Activated CD8-positive, alpha-beta memory T cell treated with anti-CD3 and anti-CD28 coated beads for 1 hour (primary cell): ENCODE measurements at regions not wholly inside any gene's neighbourhood (a gene's known extent, or its start where the extent isn't known, plus 50 kb on each side); places are given as distances from the start of the nearest gene placed in this dataset.
"Not testable (repeated sequence)": the region's sequence is repeated elsewhere in the genome, so short reads cannot be mapped to it uniquely, and the experiment has no call there.

Experiments used
- DNase-seq, 2 donors: peaks; one replicate each; pipeline ENCODE4 v3.0.0-alpha.2; 2020; ENCODE audit warnings: low read depth in 1 of 2; ENCODE audit errors: extremely low read depth in 1 of 2

DNA sequence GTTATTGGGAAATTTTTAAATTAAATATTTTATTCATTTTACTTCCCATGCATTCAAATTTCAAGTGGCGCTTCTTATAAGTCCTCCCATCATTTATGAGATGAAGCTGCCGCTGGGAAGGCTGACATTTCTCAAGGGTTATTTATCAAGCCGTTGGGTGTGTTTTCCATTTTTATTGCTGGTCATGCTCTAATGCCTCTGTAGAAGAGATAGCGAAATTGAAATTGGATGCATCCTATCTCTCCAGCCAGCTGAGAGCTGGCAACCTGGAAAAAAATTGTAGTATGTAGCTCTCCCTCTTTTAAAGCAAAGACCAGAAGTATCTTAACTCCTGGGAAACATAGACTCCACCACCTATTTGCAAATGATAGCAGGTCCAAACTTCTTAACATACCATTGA is 135.9 kb downstream of the C6orf118 start:
- DNase-seq: no peak

DNA sequence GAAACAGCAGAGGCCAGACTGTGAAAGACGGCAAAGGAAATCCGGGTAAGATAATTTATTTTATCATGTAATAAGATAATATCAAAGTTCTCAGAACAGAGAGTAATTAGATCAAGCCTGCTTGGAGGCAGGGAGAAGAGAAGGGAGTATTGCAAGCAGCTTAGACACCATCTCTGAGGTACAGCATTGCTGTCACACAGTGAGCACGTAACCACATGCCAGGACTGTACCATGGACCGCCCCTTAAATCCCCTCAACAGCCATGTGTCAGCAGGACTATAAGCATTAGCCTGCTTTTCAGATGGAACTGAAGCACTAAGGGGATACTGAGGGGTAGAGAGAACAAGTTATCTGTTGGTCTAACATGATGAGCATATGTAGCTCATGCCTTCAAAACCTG is 141.5 kb downstream of the C6orf118 start:
- no peak for DNase-seq

DNA sequence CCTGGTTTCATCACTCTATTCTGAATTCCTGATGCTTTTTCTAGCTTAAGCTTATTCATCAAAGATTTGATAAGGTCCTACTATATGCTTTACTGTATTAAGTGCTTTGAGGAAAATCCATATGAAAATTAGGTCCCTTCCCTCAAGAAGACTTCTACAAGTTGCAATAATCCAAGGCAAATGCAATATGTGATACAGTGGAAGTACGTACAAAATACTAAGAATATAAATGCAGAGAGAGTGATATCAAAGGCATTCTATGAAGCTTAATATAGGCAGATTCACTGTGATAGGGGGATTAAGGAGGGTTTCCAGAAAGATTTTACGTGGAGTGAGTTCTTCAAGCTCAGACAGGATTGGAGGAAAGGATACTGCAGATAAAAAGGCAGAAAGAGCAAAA is 142.1 kb downstream of the C6orf118 start:
- DNase-seq: no peak

DNA sequence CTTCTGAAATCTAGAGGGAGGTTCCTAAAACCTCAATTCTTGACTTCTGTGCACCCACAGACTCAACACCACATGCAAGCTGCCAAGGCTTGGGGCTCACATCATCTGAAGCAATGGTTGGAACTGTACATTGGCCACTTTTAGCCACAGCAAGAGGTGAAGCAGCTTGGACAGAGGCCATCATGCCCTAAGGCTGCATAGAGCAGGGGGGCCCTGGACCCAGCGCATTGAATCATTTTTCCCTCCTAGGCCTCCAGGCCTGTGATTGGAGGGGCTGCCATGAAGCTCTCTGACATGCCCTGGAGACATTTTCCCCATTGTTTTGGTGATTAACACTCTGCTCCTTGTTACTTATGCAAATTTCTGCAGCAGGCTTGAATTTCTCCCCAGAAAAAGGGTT is 145.9 kb downstream of the C6orf118 start:
- no peak for DNase-seq

DNA sequence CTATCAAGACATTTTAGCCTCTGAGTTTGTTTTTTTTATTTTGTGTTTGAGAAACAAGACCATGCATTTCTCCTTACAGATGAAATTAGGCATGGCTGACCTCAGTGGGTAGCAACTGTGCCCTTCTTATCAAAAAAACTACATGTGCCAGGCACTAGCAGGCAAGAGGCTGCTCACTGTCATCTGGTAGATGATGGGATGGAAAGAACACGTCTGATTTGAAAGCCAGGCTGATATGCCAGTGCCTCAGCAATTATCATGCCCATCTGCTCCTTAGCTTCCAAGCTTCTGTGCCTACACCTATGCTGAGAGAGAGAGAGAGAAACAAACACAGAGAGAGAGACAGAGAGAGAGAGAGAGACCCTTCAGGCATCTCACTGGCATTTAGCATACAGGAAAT is 149.9 kb downstream of the C6orf118 start:
- no peak for DNase-seq

DNA sequence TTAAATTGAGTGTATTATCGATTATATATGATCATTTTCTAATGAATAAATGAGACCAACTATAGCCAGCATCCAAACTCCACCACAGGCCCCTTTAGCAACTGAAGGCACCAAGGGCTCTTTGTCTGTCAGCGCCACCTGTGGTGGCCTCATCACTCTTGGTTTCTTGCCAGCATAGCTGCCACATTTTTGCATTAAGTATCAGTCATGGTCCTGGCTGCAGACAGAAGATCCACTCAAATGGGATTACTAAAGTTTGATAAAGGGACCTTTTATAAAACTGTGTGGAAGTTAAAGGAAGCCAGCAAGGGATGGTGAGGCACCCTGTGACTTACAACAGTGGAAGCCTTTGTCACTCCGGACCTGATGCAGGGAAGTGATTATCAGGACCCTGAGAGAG is 162.9 kb downstream of the C6orf118 start:
- DNase-seq: no peak

DNA sequence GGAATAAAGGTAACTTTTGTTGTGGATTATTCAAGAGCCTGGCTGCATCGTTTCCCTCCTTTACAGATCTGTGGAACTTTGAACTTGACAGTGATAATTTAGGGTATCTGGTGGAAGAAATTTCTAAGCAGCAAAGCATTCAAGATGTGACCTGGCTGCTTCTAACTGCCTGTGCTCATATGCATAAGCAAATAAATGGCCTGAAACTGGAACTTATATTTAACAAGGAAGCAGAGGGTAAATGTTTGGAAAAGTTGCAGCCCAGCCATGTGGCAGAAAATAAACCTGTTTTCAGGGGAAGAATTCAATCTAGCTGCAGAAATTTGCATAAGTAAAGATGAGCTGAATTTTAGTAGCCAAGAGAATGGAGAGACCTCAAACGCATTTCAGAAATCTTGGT is 173.5 kb downstream of the C6orf118 start:
- DNase-seq: no peak

DNA sequence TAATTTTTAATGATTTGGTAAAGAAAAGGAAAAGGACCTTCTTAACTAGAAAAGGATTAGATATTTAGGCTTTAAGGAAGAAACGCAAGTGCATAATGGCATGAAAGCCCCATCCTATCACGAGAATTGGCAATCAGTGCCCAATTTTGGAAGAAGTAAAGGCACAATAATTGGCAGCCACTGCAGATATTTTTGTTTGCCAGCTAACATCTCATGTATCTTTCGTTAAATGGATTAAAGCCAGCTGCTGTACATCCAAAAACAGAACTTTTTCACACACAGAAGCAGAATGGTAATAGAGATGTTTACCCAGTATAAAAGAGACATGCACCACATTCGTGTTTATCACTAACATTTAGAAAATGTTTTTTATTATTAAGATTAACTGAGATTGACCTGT is 180.3 kb downstream of the C6orf118 start:
- no peak for DNase-seq

DNA sequence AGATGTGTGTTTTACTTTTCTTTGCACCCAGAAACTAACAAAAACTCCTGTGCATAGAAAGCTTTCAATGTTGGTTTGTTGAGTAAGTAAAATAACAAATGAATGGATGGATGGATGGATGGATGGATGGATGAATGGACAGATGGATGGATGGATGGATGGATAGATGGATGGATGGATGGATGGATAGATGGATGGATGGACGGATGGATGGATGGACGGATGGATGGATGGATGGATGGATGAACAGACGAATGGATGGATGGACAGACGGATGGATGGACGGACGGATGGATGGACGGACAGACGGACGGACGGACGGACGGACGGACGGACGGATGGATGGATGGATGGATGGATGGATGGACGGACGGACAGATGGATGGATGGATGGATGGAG is 181.7 kb downstream of the C6orf118 start:
- DNase-seq: not testable (repeated sequence)

DNA sequence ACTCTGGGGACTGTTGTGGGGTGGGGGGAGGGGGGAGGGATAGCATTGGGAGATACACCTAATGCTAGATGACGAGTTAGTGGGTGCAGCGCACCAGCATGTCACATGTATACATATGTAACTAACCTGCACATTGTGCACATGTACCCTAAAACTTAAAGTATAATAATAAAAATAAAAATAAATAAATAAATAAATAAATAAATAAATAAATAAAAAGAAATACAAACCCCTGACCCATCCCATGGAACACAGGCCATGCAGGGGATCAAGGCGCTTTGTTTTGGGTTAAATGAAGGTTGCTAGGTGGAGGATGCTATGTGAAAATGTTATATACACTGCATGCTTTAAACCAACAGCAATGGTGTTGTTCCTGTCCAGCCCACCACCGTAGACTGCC is 184.7 kb downstream of the C6orf118 start:
- not testable (repeated sequence) for DNase-seq

DNA sequence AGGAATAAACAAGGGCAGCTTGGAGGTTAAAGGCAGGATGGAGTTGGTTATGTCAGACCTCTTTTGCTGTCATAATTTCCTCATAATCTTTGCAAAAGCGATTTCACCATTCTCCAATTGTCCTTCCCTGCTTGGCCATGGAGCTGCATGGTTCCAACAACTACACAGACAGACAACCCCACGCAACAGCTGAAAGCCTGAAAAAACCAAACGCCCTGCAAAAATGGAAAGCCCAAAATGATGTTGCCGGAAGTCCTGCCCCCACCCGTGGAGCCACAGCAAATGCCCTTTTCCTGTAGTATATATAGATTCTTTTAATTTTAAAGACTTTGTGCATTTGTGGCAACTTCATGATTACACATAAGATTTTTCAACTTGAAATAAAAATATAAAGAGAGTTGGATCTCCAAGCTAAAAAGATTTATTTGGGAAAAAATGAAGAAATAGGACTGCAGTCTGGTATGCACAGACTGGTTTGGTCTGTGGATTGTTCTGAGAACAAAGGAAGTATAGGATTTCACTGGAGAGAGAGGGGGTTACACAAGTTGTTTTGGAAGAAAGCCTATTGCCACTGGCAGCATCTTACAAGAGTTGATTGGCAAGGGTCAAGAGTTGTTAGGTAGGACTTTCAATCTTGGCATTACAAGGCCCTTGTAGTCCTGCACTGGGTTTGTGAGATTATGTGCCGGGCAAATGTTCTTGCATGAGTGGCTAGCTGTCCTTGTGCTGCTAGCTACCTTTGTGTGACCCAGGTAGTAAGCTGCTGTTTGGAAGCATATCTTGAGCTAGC is 190.0 kb downstream of the C6orf118 start:
- no peak for DNase-seq

DNA sequence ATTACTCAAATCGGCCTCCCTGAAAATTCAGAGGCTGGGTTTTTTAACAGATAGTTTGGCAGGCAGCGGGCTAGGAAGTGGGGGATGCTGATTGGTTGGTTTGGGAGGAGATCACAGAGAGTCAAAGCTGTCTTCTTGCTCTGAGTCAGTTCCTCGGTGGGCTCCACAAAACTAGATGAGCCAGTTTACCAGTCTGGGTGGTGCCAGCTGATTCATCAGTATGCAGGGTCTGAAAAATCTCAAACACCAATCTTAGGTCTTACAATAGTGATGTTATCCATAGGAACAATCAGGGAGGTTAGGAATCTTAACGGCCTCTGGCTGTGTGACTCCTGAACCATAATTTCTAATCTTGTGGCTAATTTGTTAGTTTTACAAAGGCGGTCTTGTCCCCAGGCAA is 190.7 kb downstream of the C6orf118 start:
- no peak for DNase-seq

DNA sequence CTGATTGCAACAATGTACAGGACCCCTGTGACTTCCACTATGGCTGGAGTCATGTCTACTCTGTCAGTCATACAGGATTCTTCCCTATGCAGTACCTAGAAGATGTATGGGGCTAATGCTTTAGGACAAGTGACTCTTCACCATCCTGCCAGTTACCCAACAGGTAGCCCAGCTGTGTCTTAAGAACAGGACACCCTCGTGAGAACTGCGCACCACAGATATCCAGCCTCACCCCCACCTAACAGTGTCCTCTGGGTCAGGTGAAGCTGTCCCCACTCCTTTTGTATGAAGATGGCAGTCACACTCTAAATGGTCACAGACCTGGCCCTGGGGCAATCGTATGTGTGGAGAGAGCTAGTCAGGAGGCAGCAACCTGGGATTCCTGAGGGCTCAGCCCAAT is 191.6 kb downstream of the C6orf118 start:
- no peak for DNase-seq

DNA sequence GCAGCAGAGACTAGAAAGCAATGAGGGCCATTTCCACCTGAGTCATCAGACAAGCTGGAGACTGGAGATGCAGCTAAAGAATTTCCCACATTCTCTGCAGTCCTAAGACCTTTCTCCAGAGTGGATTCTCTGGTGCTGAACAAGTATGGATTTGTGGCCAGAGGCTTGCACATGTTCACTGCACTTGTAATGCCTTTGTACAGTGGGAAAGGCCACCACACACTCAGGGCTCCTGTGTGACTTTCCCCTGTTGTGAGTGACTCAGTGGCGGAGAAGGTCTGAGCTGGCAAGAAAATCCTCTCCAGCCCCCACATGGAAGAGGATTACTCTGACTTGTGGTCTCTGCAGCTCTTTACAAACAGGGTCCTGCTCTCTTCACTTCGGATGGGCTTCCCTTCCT is 192.3 kb downstream of the C6orf118 start:
- DNase-seq: no peak

DNA sequence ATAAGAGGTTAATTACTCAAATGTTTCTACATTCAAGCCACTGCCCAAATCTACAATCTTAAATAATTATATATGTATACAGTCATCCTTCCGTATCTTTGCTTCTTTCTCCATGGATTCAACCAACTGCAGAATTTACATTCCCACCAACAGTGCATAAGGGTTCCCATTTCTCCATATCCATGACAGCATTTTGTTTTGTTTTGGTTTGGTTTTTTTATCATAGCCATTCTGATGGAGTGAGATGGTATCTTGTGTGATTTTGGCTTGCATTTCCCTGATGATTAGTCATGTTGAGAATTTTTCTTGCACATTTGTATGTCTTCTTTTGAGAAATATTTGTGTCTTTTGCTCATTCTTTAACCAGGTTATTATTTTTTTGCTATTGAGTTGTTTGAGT is 198.5 kb downstream of the C6orf118 start:
- DNase-seq: no peak

DNA sequence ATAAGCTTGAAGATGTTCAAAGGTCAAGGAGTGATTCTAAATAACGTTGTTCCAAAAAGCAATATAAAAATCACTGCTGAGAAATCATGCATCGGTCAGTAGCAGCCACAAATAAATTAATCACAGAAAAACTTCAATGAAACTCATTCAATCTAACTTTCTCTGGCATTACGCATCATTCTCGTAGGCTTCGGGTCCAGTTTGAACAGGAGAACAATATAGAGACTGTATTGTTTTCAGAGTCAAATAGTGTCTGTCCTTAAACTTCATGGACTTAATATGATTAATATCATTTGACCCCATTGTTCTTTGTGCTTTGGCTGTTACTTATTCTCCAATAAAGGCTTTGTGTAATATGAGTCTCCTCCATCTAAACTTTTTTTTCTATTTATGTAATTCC is 200.4 kb downstream of the C6orf118 start:
- DNase-seq: no peak

DNA sequence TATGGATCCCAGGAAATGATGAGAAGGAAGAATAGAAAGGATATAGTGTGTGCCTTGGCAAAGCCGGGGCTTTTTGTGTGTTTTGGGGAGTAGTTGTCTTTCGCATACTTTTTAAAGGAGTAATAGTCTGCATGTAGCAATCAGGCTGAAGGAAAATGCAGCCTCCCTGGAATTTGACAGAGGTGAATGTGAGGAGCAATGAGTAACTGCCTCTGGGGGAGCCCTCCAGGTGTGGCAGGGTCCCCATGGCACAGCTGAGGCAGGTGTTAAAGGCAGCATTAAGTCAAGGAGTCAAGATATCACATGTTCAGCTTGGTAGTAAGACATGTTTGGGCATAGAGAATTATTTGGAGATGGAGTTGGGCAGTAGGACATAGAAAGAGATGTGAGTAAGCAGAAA is 203.1 kb downstream of the C6orf118 start:
- DNase-seq: no peak

DNA sequence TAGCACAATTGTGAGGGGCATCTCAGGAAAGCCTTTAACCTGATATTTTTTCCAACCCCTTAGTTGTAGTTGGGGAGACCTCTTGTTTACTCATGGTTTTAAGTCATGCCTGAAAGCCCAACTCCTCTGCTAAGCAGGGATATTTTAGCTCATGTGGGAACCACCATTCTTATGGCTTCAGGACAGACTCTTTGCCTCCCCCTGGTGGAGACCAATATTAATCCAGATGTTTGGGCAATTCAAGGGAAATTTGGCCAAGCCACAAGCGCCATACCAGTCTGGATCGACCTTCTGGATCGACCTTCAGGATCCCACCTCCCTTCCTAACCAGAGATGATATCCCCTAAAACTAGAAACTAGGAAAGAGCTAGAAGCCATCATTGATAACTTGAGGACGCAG is 211.2 kb downstream of the C6orf118 start:
- no peak for DNase-seq

DNA sequence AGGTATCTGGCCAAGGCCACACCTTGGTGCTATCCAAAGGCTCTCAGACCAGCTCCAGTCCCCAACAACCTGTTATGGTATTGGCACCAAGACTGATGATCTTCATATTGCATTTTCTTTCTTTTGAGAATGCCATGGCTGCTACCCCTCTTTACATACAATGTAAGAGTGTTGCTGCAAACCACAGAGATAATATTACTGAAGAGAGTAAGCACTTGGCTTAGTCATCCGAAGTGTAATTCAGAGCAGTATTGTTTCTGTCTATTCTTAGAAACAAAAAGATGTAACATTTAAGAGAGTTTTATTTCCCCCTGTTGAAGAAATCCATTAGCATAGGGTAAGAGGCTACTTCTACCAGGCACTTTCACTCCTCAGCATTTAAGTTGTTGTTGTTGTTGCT is 212.5 kb downstream of the C6orf118 start:
- no peak for DNase-seq

DNA sequence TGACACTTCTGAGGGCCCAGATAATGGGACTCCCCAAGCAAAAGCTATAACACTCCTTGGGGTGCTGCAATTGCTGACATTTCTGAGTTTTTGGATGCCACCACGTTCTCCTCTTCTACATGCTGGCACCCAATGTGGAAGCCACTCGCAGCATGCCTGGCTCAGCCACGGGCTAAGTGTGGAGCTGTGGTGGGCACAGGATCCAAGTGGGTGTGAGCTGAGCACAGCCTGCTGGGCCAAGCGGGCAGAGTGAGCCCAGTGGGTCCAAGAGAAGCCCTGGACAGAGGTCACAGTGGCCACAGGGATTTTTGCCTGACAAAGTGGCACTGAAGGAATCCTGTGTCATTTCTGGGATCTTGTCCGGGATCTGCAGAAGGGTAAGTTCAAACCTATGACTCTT is 213.2 kb downstream of the C6orf118 start:
- DNase-seq: no peak

DNA sequence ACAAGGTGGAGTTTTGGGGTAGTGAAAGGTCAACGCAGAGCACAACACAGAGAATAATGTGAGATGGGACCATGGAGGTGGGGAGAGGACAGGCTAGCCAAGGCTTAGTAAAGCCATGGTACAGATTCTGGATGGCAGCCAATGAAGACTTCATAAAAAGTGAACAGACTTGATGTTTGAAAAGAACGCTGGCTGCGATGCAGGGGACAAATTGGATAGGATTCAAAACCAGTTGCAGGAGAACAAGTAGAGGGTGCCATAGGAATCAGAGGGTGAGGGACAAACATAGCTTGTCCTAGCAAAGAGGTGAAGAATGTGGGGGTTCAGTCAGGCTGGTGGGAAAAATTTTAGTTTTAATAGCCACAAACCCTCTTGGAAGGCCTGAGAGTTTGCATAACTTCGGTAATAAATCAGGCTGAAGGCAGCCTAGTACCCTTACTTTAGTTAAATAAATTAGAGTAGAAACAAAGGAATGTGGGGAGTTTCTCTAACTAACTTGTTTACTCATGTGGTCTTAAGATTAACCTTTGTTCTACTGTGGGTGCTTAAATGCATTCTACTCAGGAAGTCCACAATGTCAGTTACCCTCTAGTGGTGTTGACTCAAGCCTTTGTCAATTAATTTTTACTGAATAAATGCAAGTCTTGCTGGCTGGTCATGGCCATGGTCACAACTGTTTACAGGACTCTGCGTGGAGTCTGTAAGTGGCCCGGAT is 216.4 kb downstream of the C6orf118 start:
- no peak for DNase-seq

DNA sequence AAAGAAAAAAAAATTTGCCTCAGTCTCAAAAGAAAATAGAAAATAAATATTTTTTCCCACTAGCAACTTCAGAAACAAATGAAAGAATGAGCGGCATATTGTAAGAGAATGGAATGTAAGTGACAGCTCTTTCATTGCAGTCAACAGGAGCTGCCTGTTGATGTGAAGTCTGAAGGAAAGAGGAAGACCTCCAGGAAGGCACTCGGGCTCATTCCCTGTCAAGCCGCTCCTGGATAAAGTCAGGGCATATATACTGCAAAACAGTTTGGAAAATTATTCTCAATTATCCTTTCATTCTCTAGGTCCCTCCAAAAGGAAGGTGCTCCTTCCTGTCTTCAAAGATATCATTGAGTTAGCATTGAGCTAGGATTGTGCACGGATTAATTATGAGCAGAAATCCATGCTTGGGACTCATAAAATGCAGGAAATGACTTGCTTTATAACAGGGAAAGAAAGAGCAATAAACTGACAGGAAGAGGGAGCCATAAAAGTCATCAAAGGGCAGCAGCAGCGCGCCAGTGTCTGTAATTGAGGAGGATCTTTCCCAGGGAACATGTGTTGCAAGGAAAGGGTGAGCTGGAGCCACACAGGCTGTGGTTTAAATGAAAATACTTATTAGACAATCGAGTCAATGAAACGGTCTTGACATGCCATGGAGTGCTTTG is 218.2 kb downstream of the C6orf118 start:
- DNase-seq: no peak
